GM11168 (cell line): ENCODE measurements at regions not wholly inside any gene's neighbourhood (a gene's known extent, or its start where the extent isn't known, plus 50 kb on each side); places are given as distances from the start of the nearest gene placed in this dataset.

Source experiments
- in situ Hi-C: fragments of 300-500 bp; cut with MboI; formaldehyde crosslinking; loops from one replicate; pipeline ENCODE4 v1.12.0; 2022; ENCODE audit warnings: low sequenced_read_pairs; ENCODE audit not compliant: unreplicated experiment

DNA sequence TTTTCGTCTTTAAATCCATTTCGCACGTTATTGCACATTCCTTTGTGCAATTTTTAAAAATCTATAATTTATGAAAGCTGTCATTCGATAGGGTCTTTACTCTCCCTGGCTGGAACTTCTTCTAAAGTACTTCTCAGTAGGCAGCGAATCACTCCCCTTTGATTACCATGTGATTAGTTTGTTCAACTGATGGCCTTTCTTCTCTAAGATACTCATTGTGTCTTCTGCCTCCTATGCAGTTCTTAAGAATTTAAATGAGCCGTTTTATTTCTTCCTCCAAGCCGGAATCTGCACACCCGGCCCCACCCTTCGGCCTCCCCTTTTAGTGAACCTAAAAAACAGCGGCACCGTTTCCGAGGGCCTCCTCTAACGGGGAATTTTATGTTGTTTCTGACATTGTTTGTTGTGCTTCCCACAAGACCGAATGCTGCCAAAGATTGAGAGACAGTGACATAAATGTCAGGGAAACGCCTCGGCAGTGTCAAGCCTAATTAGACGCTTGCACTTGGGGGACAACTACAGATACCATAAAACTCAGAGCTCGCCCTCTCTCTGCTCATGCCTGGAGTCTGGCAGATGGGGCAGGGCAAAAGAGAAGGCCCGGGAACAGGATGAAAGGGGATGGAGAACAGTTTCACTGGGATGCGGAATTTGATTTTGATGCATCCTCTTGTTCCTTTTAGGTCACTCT, 255.3 kb downstream of the BCL11A start:
- in situ Hi-C loops = no loop called here

DNA sequence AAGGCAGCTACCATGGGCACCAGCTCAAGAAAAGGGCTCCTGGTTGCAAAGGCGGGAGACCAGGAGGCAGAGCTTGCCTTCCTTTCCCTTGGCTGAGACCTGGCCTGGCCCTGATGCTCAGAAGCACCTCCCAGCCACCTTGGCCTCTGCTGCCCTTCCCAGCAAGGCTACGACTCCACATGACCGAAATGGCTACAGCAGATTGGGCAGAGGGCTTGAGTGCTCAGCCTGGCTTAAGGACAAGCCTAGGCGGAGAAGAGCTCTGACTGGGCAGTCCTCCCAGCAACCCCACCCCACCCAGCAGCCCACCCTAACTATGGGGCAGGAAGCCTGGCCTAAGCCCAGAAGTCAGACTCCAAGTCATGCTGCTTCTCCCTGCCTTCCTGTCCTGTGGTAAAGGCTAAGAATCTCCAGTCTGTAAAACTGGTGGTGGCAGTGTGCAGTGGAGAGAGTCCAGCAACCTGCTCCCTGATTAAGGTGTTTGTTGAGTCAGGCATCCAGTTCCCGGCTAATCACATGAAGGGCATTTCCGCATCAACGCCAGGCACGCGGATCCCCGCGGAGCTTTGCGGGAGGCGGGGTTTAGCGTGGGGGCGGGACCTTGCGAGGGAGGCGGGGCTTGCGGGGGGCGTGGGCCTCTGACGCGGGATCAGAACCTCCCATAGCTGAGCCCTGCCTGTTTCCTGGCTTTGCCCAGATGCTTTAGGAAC, 256.0 kb downstream of the BCL11A start:
- in situ Hi-C loops = no loop called here

DNA sequence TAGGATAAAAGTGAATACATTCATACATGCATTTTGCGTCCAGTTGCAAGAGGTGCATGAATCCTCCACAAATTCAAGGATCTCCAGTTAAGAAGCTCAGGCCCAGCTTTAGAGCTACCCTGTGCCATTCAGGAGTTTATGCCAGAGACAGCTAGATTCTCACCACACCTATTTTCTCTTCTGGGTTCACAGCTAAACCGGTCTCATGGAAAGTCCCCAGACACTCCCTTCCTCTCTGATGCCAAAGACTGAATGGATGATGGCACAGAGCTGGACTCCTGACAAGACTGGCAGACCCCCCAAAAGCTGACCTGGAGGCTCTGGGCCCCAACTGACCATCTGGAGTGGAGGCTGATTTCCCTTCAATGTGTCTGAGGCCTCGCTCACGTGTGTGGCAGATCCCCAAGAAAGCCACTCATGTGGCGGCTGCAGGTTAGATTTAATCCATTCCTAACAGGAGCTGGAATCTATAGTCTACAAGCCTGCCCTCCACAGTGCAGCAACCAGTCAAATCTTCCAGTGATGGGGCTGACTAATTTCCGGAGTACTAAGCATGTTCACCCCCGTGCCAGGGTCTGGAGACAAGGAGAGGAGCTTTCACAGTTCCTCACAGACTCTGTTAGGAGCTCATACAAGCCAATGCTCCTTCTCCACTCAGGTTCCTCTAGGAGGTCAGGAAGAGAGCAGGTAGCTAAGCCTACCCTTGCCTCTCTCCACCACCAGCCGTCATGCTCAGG, 257.1 kb downstream of the BCL11A start:
- in situ Hi-C loops = no loop called here

DNA sequence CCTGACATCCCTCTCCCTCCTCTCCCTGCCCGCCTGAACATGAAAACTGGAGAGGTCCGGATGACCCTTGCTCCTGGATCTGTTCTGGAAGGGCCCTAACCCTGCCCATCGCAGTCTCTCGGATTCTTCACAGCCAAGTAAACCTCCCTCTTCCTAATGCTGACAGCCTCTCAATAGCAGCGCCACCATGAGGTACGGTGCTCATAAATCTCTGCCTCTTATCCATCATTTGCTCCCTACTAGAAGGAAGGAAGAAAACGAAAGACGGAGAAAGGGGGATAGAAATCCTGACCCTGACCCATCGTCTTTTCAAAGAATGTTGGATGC, 257.9 kb downstream of the BCL11A start:
- in situ Hi-C loops = no loop called here

DNA sequence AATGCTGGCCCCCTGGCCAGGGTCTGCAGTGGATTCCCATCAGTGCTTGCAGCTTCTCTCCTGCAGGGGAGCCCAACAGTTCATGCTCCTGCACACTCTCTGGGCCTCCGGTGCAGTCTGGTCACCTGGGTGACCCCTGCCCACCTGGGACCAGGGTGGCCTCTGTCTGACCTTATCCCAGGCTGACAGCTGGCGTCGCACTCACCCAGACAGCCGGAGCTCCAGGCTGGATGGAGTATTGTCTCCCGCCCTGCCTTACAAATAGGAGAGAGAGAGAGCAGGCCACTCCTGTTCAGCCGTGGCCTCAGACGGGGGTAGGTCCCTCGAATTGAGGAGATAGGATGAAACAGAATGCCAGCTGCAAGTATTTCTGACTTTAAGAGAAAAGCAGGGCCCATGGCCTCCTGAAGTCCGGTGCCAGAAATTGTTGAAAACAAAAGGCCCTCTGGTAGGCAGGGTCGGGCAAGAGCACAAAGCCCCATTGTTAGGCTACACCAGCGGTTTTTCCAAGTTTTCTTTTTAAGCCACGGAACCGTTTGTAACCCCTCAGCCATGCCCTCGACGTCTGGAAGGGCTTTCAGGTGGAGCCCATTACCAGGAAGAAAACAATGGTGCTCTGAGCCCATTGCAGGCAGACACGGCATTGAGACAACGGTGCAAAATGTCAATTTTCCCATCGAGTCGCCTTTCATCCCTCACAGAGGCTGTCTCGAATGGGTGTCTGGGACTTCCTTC, 258.4 kb downstream of the BCL11A start:
- in situ Hi-C loops = no loop called here

DNA sequence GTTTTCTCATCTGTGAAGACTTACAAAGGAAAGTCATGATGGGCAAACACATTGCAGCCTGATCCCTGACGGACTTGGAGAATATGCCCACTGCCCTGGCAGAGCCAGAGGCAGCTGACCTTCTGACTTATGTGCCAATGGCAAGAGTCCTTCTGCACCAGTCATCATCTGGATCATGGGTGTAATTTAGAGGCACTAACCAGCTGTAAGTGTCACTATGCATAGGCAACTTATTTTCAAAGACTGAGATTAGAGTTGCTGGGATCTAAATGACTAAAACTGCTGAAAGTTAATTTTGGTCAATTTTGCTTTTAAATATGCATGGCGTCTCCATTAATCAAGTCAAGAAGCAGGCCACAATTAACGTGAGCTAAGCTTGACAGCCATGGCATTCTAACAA, 261.2 kb downstream of the BCL11A start:
- in situ Hi-C loops = no loop called here

DNA sequence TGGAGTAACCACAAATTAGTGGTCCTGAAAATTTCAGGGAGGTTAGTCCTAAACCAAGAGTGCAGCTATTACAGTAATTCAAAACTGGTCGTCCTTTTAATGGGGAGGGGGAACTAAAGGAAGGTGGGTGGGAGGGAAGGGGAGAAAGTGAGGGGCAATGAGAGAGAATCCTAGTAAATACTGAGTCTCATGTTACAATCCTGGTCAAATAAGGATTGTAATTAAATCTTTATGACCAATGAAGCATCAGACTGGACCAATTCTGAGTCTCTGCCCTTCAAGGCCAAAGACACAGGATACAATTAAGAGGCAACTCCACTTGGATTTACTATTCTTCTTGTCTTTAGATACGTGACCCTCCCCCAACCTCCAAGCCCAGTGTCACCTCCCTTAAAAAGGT, 262.9 kb downstream of the BCL11A start:
- in situ Hi-C loops = no loop called here

DNA sequence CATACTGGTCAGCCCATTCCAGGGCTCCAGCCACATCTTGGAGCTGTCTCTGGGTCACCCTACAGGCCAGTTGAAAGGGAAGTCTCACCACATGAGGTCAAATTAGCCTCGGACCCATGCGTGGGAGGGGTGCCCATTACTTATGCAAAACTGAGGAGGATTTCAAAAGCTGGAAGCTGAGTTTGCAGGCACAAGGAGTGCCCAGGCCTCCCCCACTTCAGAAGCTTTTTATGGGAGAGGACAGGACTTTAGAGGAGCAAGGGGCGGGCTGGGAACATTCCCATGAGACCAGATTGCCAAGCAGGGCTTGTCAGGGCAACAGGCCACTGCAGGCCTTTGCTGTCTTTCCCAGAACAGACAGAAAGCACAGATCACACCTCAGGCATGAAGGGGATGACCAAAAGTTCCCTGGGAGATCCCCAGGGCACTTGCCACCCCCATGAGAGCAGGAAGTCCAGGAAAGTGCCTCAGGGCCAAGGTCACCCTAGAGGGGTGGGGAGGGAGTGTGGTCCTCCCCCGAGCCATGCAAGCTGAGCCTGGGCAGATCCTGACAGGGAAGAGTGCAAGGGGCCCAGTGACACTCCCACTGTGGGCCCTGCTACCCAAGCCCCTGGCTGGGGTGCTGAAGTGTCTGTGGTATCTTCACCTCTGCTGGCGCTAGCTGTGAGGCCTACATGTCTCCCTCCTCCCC, 267.7 kb downstream of the BCL11A start:
- in situ Hi-C loops = no loop called here

DNA sequence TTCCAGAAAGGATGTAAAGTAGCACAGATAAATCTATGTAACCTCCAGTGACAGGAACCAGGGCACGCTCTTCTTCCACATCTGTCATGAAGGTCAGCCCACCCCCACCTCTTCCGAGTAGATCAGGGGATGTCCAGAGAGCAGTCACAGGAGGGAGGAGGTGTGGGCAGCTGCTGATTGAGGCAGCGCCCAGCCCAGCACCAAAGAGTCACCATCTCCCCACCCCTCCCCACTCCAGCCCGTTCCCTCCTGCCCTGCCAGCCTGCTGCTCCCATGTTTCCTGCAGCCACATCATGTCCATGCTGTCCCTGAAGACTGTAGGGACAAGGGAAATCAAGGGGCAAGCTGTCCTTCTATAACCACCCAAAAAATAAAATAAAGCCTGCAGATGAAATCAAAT, 269.8 kb downstream of the BCL11A start:
- in situ Hi-C loops = no loop called here

DNA sequence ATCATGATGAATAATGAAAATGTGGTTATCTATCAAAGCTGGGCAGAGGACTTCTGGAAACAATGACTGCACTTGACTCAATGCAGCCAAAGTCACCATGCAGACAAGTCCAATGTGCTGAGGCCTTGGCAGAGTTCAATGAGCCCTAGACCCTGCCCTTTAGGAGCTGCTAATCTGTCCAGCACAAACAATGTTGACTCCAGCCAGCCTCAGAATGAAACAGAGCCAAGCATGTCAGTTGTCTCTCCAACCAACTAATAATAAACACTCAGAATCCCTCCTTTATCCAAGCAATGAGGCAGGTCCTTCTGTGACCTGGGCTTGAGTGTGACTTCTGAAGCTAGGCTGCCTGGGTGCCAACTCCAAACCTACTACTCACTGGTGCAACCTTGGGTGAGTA, 270.6 kb downstream of the BCL11A start:
- in situ Hi-C loops = no loop called here

DNA sequence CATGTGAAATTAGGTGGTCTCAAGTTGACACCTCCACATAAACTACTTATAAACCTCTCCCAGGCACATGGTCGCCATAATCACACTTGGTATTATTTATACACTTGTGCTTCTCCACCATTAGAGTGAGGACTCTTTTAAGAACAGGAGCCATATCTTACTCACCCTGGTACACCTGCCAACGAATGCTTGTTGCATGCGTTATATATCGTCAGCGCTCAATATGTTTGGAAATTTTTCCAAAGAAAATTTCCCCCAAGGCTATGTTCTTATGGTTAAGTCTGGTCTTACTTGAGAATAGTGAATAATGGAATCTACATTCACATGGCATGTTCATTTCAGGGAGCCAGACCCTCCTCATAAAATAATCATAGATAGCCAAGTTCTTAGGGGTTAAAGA, 271.7 kb downstream of the BCL11A start:
- in situ Hi-C loops = no loop called here

DNA sequence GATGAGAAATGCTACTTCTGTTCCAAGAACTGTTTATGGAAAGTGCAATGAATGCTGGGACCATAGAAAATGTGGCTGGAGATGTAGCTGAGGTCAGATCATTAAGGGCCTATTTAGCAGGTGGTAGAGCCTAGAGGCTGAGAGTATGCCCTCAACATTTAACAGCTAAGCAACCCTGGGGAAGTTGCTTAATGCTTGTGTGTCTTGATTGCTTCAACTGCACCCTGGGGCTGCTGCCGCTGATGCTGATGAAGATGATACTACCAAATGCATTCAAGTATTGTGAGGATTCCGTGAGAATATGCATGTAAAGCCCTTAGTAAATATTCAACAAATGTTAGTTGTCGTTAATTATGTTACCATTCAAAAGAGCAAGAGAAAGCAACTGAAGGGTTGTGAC, 273.2 kb downstream of the BCL11A start:
- in situ Hi-C loops = no loop called here

DNA sequence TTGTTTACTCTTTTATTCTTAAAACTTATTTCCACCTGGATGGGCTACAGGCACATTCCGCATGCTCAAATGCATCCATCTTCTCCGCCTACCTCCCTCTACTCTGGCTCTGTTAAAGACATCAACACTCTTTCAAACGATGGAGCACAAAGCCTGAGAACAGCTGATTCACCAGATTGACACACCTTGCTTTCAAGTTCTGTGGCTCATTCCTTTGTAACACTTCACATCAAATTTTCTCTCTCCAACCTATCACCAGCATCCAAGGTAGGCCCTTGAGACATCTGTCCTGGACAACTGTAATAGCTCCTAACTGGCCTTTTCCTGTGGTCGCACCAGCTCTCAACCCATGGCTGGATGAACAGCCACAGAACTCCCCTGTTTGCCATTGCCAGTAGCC, 274.5 kb downstream of the BCL11A start:
- in situ Hi-C loops = no loop called here

DNA sequence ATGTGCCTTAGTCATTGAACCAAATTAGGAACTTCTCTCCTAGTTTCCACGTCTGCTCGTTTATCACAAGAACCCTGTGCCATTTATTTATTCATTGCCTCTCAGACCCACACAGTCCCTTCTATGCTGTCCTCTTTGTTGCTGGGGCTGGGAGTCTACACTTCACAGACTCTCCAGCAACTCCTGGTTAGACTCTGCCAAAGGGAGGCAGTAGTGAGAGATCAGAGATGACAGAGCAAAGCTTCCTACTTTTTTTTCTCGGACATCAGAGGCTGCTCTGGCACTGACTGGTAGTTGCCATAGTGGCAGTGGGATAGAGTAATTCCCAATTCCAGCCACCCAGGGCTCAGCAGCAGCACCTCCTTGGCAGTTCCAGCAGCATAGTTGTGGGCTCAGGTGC, 277.5 kb downstream of the BCL11A start:
- in situ Hi-C loops = no loop called here

DNA sequence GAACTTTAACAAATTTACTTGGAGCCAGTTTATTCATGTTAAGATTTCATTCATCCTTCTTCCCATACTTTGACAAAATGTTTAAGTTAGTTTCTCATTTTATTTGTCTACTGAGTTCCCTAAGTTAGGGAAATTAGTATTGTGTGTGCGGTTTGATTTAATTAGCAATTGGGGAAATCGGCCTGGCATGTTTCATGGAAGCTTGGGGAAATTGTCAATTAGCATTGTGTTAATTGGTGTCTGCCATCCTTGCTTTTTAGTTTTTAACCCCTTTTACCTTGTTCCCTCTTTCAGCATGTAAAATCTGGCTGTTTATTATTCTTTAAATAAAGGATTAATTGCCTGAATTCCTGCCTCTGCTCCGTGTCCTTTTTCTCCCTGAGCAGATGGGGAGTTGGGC, 279.6 kb downstream of the BCL11A start:
- in situ Hi-C loops = no loop called here

DNA sequence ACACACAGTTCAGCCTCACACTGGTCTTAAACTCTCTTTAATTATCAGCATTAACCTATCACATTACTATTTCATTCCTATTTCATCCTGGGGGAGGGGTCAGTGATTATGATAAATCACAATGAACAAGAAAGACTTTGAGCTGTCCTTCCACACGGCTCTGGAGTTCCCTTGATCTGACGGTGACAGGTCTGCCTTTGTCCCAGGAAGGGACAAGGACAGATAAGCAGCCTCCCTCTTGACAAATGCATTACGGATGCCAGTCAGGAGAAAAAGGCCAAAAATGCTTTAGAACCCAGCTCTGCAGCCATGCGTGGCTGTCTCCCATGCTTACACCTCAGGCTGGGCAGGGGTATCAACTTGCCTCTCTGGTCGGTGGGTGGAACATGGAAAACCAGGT, 281.7 kb downstream of the BCL11A start:
- in situ Hi-C loops = no loop called here

DNA sequence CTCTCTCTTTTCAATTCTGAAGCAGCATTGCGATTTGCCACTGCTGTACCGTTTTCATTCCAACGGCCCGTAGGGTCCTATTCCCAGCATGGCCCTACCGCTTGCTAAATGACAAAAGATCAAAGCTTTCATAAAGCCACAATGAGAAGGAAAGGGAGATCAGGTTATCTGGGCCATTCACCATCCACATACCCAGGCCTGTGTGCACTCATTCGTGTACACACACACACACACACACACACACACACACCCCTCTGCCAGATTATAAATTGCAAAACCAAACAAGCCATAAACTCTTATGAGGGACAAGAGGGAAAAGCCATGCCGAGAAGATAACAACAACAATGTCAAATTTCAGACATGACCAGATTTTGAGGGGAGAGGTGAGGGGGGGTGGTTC, 282.3 kb downstream of the BCL11A start:
- in situ Hi-C loops = no loop called here

DNA sequence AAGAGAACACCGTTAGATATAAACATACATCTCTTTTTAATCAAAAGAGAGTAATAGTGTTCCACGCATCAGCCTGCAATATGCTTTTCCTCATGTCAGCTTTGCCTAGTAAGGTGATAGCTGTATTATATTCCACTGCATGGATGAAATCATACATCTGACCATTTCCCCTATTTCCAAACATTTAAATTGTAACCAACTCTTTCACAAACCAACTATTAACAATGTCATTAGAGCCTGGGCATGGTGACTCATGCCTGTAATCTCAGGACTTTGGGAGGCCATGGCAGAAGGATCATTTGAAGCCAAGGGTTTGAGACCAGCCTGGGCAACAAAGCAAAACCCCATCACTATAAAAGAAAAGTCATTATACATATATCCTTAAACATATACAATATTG, 284.8 kb downstream of the BCL11A start:
- in situ Hi-C loops = no loop called here

DNA sequence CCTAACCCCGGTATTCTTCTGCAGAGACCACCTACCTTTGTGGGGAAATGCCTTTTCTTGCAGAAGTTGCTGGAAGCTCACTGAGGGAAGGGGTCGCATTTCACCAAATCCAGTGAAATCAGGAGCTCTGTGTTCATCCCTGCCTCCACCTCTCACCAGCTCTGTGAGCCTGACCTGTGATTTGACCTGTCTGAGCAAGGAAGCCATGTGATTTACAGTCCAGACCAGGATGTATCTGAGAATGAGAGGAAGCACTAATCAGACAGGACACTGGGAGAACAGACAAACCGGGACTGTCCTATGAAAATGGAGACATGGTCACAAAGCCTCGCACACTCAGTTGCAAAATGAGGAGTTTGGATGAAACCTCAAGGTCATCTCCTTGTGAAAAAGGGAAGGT, 285.4 kb downstream of the BCL11A start:
- in situ Hi-C loops = no loop called here

DNA sequence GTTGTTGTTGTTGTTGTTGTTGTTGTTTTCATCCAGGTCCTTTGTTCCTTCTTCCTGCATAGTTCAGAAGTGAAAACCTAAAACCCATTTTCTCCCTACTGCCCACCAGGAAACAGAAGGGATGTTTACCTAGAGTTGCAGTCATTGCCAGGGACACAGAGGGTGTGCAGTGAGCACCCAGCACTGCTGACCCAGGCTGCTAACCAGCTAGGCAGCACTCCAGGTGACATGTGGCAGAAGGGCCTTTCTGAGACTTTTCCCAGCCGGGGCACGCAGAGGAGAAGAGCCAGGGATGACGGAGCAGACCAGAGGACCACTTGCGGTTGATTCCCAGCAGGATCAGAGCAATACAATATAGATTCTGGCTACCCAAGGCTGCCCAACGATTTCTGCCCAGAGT, 286.3 kb downstream of the BCL11A start:
- in situ Hi-C loops = no loop called here
